Thyroid gland (tissue), 4 donors: ENCODE measurements at regions not wholly inside any gene's neighbourhood (a gene's known extent, or its start where the extent isn't known, plus 50 kb on each side); places are given as distances from the start of the nearest gene placed in this dataset.
"Not testable (repeated sequence)": the region's sequence is repeated elsewhere in the genome, so short reads cannot be mapped to it uniquely, and the experiment has no call there.

Experiments
- DNase-seq, 2 donors: peaks; one replicate each; pipeline ENCODE4 v3.0.0-alpha.2; 2019
- H3K27ac ChIP-seq, 3 donors: fragments of 200-600 bp; sonication (generic); 1 replicate in 2 of 3; 2 replicates in 1 of 3; pipeline ENCODE4 v1.5.1; 2016 to 2019; ENCODE audit warnings: mild to moderate bottlenecking in 1 of 3, moderate library complexity in 1 of 3
- H3K27me3 ChIP-seq: fragments of 200-600 bp; sonication (generic); one replicate; pipeline ENCODE4 v1.5.1; 2019
- H3K36me3 ChIP-seq, 2 donors: fragments of 200-600 bp; sonication (generic); one replicate each; pipeline ENCODE4 v1.5.1; 2016 to 2019
- H3K4me1 ChIP-seq, 2 donors: fragments of 200-600 bp; sonication (generic); one replicate each; pipeline ENCODE4 v1.5.1; 2017 to 2019
- H3K4me3 ChIP-seq, 3 donors: fragments of 200-600 bp; sonication (generic); replicated peaks in 1 of 3; 1 replicate in 2 of 3; 2 replicates in 1 of 3; pipeline ENCODE4 v1.5.1; 2016; ENCODE audit warnings: mild to moderate bottlenecking in 1 of 3
- H3K9me3 ChIP-seq: fragments of 200-600 bp; sonication (generic); one replicate; pipeline ENCODE4 v1.5.1; 2017
- CTCF ChIP-seq, 6 experiments: fragments of 200-600 bp in 3 of 6; fragments of 450-650 bp in 3 of 6; sonication (generic) in 3 of 6; IDR thresholded peaks; one replicate each; pipeline ENCODE4 v1.5.1; 2016 to 2019; ENCODE audit warnings: antibody characterized with exemption in 6 of 6, mild to moderate bottlenecking in 2 of 6, inconsistent platforms in 1 of 6, moderate library complexity in 1 of 6
- POLR2A ChIP-seq, 2 donors: fragments of 450-650 bp; IDR thresholded peaks; one replicate each; pipeline ENCODE4 v1.6.1; 2017; ENCODE audit warnings: antibody characterized with exemption in 2 of 2, mild to moderate bottlenecking in 2 of 2, moderate library complexity in 1 of 2
- WGBS, 2 donors: methylation state at CpG; one replicate each; pipeline ENCODE4 v1.1.5; 2017; 5-methylcytosine and 5-hydroxymethylcytosine counted together
- intact Hi-C: fragments of 100-400 bp; cut with DNase I; formaldehyde crosslinking; loops from one replicate; pipeline ENCODE4 v1.15.1; 2023

- intact Hi-C loops: no loop called here
- no peaks in the 10 kb centered on the region for H3K36me3 ChIP-seq
- no peaks in the 10 kb centered on the region for H3K9me3 ChIP-seq
- no peaks in the 10 kb centered on the region for H3K27me3 ChIP-seq
- DNase-seq: no peak
- no peak overlapping the region for H3K27ac ChIP-seq
- 89 to 91% methylated on average over 1 of the region's 1 CpG for WGBS, 2 donors
- H3K4me1 ChIP-seq: no peaks in the 10 kb centered on the region
- H3K4me3 ChIP-seq: no peak overlapping the region
- TF ChIP-seq POLR2A (IDR thresholded peaks at IDR 0.05): no peak
- TF ChIP-seq CTCF (IDR thresholded peaks at IDR 0.05): no peak
These were observed 388.0 kb downstream of the SUCLG1 start for GRCh38 chr2:84071050-84071449.

- no peaks in the 10 kb centered on the region for H3K9me3 ChIP-seq
- no peaks in the 10 kb centered on the region for H3K27me3 ChIP-seq
- TF ChIP-seq CTCF (IDR thresholded peaks at IDR 0.05) (no peak), POLR2A (IDR thresholded peaks at IDR 0.05) (no peak)
- intact Hi-C loops: no loop called here
- no peaks in the 10 kb centered on the region for H3K36me3 ChIP-seq
- no peak overlapping the region for H3K4me3 ChIP-seq
- no peak for DNase-seq
- no peak overlapping the region for H3K27ac ChIP-seq
- H3K4me1 ChIP-seq: no peaks in the 10 kb centered on the region
These were observed 393.2 kb downstream of the SUCLG1 start for GRCh38 chr2:84065857-84066256.

GRCh38 chr2:84057917-84058560, 401.0 kb downstream of the SUCLG1 start:
- TF ChIP-seq CTCF (IDR thresholded peaks at IDR 0.05) (no peak), POLR2A (IDR thresholded peaks at IDR 0.05) (no peak)
- no peaks in the 10 kb centered on the region for H3K4me1 ChIP-seq
- no peaks in the 10 kb centered on the region for H3K36me3 ChIP-seq
- H3K4me3 ChIP-seq: no peak overlapping the region
- no peaks in the 10 kb centered on the region for H3K27me3 ChIP-seq
- H3K27ac ChIP-seq: no peak overlapping the region
- 93 to 94% methylated on average over 4 of the region's 4 CpGs for WGBS, 2 donors
- no peak for DNase-seq
- intact Hi-C loops: no loop called here
- no peaks in the 10 kb centered on the region for H3K9me3 ChIP-seq

GRCh38 chr2:84055816-84056215, 403.3 kb downstream of the SUCLG1 start:
- Histone ChIP-seq H3K4me3 (no peak overlapping the region), H3K27me3 (no peaks in the 10 kb centered on the region), H3K27ac (no peak overlapping the region), H3K9me3 (no peaks in the 10 kb centered on the region), H3K4me1 (no peaks in the 10 kb centered on the region), H3K36me3 (no peaks in the 10 kb centered on the region)
- TF ChIP-seq CTCF (IDR thresholded peaks at IDR 0.05): no peak
- no peak for TF ChIP-seq POLR2A (IDR thresholded peaks at IDR 0.05)
- DNase-seq: no peak
- intact Hi-C loops: no loop called here
- 57 to 67% methylated on average over 1 of the region's 1 CpG for WGBS, 2 donors

- H3K27ac ChIP-seq, H3K9me3 ChIP-seq, H3K27me3 ChIP-seq, H3K4me3 ChIP-seq, DNase-seq, intact Hi-C loops, H3K36me3 ChIP-seq, H3K4me1 ChIP-seq: not testable (repeated sequence)
- 81 to 88% methylated on average over 1 of the region's 1 CpG for WGBS, 2 donors
These were observed 404.5 kb downstream of the SUCLG1 start for GRCh38 chr2:84054577-84054976.

- intact Hi-C loops: no loop called here
- Histone ChIP-seq H3K9me3 (no peaks in the 10 kb centered on the region), H3K27me3 (no peaks in the 10 kb centered on the region), H3K4me1 (no peaks in the 10 kb centered on the region), H3K4me3 (no peak overlapping the region), H3K27ac (no peak overlapping the region), H3K36me3 (no peaks in the 10 kb centered on the region)
- no peak for DNase-seq
- TF ChIP-seq POLR2A (IDR thresholded peaks at IDR 0.05) (no peak), CTCF (IDR thresholded peaks at IDR 0.05) (no peak)
- WGBS, 2 donors: 66 to 88% methylated on average over 2 of the region's 2 CpGs
These were observed 406.2 kb downstream of the SUCLG1 start for GRCh38 chr2:84052913-84053312.
